Right ventricle myocardium inferior (tissue), 1 donor: ENCODE measurements at regions not wholly inside any gene's neighbourhood (a gene's known extent, or its start where the extent isn't known, plus 50 kb on each side); places are given as distances from the start of the nearest gene placed in this dataset.
"Not testable (repeated sequence)": the region's sequence is repeated elsewhere in the genome, so short reads cannot be mapped to it uniquely, and the experiment has no call there.

Experiments used
- ATAC-seq: fragments of 200-7000 bp; cut with Tn5 transposase; one replicate; pipeline ENCODE4 v1.9.1; 2020; ENCODE audit warnings: mild to moderate bottlenecking, moderate library complexity
- DNase-seq: peaks from one replicate; pipeline ENCODE4 v3.0.0; 2021; ENCODE audit errors: missing footprints
- intact Hi-C: fragments of 100-400 bp; cut with DNase I; formaldehyde crosslinking; loops from one replicate; pipeline ENCODE4 v1.11.0; 2022
- donor health status: DM: no; HTN: yes; CAD: no; lungs with severe emphysema.

GRCh38 chr14:50030911-50031310 is 85.5 kb downstream of the VCPKMT start:
- intact Hi-C loops, ATAC-seq, DNase-seq: not testable (repeated sequence)

GRCh38 chr14:50031602-50032313 is 84.6 kb downstream of the VCPKMT start:
- intact Hi-C loops, result no loop called here
- ATAC-seq, result peak; percentile 68
- DNase-seq, result no peak

DNA sequence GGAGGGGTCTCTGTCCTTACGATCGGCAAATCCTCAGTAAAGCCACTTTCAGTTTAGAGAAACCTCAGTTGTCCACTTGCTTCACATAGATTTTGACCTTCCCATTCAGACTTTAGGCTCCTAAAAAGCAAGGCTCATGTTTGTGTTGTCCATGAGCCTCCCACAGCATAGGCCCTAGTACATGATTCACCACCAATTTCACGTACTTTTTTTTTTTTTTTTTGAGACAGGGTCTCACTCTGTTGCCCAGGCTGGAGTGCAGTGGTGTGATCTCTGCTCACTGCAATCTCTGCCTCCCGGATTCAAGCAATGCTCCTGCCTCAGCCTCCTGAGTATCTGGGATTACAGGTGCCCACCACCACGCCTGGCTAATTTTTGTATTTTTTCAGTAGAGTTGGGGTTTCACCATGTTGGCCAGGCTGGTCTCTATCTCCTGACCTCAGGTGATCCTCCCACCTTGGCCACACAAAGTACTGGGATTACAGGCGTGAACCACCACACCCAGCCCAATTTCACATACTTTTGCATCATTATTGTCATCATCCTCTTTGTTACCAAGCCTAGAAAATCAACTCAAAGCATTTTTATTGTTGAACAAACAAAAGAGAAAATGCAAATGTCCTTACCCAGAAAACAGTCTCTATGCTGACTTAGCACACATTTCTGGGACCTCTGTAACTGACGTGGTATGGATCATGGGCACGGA is 83.8 kb downstream of the VCPKMT start:
- ATAC-seq, intact Hi-C loops, DNase-seq: not testable (repeated sequence)

GRCh38 chr14:50035214-50035613 is 81.2 kb downstream of the VCPKMT start:
- ATAC-seq, result no peak
- intact Hi-C loops, result no loop called here

DNA sequence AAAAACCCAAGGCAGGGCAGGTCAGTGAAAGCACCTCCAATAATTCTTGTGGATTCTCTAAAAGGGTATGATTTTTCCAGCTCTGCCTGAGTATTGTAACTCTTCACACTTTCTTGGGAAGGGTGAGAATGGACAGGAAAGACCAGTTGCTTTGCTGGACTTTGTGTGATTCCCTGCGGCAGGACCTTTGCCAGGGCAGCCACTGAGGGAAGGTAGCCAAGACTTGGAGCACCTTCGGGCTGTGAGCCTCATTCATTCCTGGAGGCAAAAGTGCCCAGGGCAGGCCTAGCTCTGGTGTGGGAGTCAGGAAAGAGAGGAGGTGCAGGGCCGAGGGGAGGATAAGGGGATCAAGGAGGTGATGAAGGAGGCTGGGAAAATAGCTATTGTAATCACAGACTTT is 80.2 kb downstream of the VCPKMT start:
- ATAC-seq (no peak), DNase-seq (no peak)
- intact Hi-C loops, result no loop called here

More at GRCh38 chr14:50035214-50035613, 81.2 kb downstream of the VCPKMT start:
- DNase-seq, result no peak

DNA sequence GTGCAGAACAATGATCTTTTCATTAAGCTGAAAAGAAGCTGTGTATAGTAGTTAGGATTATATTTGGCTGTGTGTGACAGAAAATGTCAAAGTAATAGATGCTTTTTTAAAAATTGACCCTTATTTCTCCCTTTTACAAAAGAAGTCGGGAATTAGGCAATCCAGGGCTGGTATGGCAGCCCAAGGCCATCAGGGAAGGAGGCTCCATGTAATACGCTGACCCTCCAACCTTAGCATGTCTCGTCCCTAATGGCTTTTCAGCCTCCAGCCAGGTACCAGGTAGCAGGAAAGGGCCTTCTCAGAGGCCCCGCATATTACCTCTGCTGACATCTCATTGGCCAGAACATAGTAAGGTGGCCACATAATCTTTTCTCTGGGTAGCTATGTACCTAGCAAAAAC is 79.7 kb downstream of the VCPKMT start:
- DNase-seq (no peak), ATAC-seq (no peak)
- intact Hi-C loops, result no loop called here

GRCh38 chr14:50037240-50037639 is 79.1 kb downstream of the VCPKMT start:
- no peak for DNase-seq
- no peak for ATAC-seq
- intact Hi-C loops, result no loop called here

DNA sequence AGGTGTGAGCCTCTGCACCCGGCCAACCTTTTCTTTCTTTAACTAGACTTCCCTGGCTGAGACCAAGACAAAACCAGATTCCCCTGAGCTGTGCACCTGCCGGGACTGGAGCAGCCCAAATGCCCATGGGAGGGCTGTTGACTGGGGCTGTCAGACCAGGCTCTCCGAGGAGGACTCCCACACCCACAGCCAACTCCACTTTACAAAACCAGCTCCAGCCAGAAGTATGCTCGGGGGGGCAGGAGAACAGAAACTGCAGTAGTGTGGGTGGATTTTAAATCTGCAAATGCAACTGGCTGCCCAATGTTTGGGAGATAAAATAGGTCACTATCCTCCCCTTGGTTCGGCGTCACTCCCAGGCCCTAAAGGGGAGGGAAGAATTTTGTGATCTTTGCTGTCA is 78.5 kb downstream of the VCPKMT start:
- DNase-seq (no peak), ATAC-seq (no peak)
- intact Hi-C loops, result no loop called here

DNA sequence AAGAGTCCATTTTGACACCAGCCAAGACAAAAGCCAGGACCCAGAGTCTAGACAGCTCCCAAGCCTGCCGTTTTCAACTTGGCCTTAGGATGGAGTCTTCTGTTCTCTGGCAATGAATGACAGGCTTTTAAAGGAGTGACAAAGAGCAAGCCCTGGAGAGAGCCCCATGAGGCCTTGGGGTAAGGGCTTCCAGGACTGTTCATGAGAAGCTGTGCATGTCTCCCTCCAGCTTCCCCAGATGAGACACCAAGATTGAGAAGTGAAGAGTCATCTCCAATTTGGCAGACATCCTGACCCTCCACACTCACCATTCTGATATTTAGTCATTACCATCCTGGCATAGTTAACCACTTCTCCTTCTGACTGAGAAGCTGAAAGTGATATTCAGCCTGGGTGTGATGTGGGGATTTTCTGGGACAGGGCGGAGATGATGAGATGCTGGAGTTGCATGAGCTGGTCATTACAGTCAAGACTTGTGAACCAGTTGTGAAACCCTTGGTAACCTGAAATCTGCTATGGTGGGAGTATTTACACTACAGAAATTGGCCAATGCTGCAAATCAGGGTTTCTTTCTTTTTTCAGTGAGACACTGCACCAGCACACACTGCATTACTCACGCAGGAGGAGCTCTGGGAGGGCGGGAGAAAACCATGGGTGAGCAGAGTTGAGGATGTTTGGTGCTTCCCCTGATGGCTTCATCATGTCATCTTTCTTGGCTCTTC is 77.8 kb downstream of the VCPKMT start:
- DNase-seq (no peak), ATAC-seq (peak; percentile 33)
- intact Hi-C loops, result no loop called here

GRCh38 chr14:50039120-50039517 is 77.3 kb downstream of the VCPKMT start:
- no peak for ATAC-seq
- DNase-seq, result no peak
- intact Hi-C loops, result no loop called here

GRCh38 chr14:50039734-50040400 is 76.5 kb downstream of the VCPKMT start:
- peak; percentile 80 for DNase-seq
- intact Hi-C loops, result no loop called here
- ATAC-seq, result no peak

GRCh38 chr14:50040401-50040775 is 76.0 kb downstream of the VCPKMT start:
- peak; percentile 30 for ATAC-seq

DNA sequence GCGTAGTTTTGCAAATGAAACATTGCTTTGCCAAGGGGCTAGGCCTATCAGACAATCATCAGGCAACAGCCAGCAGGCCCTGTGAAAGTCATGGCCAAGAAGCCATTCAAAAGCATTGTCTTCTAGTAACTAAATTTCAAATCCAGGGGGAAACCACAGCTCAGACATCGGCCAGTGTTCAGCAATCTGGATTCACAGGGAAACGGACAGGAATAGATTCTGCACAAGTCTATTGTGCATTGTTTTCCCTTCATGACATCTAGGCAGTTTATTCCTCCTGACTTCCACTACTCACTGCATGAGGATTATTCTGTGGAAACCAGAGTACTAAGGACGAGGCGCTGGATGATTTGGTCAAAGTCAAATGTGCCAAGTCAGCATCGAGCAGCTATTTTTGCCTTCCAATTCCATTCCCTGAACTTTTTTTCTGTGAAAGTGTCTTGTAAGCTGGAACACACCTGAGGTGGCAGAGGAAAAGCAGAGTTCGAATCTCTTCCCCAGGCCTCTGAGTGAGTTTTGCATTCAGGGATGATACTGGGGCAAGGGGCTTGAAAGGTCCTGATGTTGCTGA is 75.4 kb downstream of the VCPKMT start:
- DNase-seq (no peak), ATAC-seq (no peak)
- intact Hi-C loops, result no loop called here

More at GRCh38 chr14:50040401-50040775, 76.0 kb downstream of the VCPKMT start:
- no peak for DNase-seq
- intact Hi-C loops, result no loop called here

DNA sequence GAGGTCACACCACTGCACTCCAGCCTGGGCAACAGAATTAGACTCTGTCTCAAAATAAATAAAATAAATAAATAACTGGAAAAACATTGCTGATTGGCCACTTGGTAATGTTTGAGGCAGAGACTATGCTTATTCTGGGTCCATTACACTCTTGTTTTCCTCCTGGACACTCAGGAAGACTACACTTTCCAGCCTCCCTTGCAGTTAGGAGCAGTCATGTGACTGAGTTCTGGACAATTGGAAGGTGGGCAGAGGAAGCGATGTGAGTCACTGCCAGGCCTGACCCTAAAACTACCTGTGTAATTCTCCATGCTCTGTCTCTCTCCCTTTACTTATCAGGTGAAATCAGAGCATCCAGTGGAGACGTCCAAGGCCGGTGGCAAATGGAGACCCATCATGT is 74.4 kb downstream of the VCPKMT start:
- ATAC-seq (no peak), DNase-seq (no peak)
- intact Hi-C loops, result no loop called here

- DNase-seq (no peak), ATAC-seq (no peak)
- intact Hi-C loops, result no loop called here
These were observed 72.2 kb downstream of the VCPKMT start for GRCh38 chr14:50044042-50044651.

DNA sequence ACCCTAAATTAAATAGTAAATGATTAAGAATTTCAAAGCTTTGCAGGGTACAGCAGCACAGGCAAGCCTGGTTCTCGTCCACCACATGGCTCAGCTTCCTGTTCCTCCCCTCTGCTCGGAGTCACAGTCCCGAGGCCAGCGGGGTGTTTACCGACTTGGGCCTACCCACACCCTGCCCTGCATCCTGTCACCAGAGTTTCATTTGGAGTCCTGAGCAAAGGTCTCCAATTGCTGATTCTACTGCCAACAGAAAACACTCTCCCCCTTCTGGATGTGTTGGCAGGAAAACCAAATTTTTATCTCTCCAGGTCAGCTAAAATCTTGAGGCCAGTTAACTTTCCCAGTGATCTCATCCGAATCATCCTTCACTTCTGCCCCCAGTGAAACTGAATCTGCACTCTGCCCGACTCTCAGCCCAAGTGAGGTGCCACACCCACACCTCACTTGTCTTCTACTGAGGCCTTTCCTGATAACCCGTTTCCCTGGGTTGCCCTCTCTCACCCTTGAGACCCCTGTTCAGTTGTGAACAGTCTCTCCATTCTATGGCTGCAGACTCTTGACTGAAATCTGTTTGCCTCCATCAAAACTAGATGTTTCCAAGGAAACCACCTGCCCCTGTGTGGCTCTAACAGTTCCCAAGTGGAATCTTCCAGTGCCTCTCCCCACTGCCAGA is 71.2 kb downstream of the VCPKMT start:
- DNase-seq (peak; percentile 83), ATAC-seq (peak; percentile 89)
- intact Hi-C loops, result loop anchor here (5.0 kb wide), 2 partner anchors 43 to 153 kb away; partner anchors contain the start of gene ARF6

DNA sequence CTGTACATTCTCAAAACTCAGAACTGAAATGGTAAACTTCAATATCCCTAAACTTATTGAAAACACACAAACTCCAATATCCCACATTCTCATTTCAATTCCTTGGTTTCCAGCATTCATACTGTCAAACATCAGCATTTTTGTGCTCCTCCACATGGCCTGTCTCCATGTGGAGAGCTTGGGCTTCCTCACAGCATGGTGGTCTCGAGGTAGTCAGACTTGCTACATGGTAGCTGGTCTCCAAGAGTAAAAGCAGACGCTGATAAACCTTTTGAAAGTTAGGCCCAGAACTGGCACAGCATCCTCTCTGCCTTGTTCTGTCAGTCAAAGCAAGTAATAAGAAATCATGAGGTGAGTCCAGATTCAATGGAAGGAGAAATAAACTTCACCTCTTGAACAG is 70.5 kb downstream of the VCPKMT start:
- ATAC-seq (no peak), DNase-seq (no peak)
- intact Hi-C loops, result loop anchor here (5.0 kb wide), 2 partner anchors 44 to 154 kb away; partner anchors contain the start of gene ARF6

DNA sequence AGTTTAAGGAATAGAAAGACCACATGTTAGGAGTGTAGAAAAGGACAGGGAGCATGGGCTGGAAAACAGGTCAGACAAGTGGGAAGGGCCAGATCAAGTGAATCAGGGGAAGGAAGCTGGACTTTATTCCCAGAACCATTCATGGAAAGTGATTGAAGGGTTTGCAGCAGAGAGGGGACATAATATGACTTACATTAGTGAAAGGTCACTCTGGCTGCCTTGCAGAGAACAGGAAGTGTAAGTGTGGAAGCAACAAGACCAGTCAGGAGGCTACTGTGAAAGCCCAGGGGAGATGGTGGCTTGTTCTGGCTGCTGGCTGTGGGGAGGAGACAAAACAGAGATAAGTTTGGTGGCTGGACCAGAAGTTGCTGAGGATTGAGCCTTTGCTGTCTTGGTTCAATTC is 69.1 kb downstream of the VCPKMT start:
- peak; percentile 40 for ATAC-seq
- no peak for DNase-seq

More for the DNA sequence above, 69.1 kb downstream of the VCPKMT start:
- intact Hi-C loops, result loop anchor here (5.0 kb wide), 2 partner anchors 45 to 155 kb away; partner anchors contain the start of gene ARF6
